KBM-7 (cell line): ENCODE measurements at regions not wholly inside any gene's neighbourhood (a gene's known extent, or its start where the extent isn't known, plus 50 kb on each side); places are given as distances from the start of the nearest gene placed in this dataset.

Source experiments
- DNase-seq: peaks from one replicate; pipeline ENCODE4 v3.0.0-alpha.2; 2015
- in situ Hi-C: fragments of 300-500 bp; cut with MboI; formaldehyde crosslinking; loops from 2 replicates; pipeline ENCODE4 v1.14.3; 2020; ENCODE audit warnings: low sequenced_read_pairs, low pct_unique_long_range_greater_than_20kb, mixed read lengths

DNA sequence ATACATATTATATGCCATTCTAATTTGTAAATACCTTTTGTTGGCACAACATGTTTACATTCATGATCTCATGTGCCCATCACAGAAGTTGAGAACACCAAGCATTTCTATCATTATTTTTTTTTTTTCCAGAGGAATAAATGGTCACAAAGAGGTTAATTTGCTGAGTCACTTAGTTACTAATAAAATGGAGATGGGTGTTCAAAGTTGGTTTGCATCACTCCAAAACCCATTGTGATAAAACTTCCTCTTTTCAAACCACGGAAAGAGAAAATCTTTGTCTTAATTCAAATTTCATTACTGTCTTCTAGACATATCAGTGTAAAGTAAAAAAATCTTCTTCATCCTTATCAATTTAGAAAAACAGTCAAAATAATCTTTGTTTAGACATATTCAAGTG lies 636.8 kb upstream of the CCDC179 start:
- peak; percentile 9 for DNase-seq
- in situ Hi-C loops = no loop called here

DNA sequence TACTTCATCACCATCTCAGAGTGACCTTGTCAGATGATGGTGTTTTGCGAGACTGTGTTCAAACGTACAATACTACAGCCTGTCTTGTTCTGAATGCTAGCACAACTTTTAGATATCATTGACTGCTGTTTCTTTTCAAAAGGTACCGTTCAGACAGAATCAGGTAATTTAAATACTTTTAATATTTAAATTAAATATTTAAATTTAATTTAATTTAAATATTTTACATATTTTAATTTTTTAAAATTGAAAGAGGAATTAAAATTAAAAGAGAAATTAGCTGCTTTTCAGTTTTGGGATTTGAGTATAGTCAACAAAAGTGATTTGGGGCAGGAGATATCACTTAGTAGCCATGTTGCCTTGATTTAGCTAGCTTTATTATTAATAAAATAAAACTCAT lies 642.1 kb upstream of the CCDC179 start:
- in situ Hi-C loops = no loop called here
- DNase-seq = no peak

DNA sequence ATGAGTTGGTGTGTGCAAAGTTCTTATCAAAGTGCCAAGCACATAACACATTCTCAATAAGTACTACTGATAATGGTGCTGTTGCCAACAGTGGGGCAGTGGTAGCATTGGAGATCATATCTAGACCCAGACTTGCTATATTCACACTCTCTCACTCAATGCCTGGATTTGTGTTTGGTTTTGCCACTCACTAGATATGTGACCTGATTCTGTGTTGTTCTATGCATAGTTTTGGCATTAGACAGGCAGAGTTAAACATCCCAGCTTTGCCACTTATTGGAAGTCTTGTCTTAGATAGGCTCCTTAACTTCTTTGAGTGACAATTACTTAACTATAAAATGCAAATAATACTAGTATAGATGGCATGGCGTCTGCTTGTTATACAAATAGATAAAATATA lies 642.6 kb upstream of the CCDC179 start:
- in situ Hi-C loops = no loop called here
- DNase-seq = no peak

DNA sequence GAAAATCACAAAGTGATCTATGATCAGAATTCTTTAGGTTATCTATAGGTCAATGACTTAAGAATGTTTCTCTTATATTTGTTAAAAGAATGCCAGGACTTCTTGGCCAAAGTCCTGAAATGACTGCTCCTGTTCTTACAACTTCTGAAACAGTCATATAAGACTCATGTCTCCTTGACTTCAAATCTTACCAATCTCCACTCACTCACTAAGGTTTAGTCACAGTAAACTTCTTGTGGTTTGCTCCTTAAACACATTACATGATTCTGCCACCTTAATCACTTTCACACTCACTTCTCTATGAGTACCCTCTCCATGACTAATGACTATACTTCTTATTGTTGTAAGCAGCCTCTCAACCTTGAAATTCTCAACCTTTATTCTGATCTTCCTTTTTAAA lies 648.7 kb upstream of the CCDC179 start:
- DNase-seq = no peak
- in situ Hi-C loops = no loop called here

DNA sequence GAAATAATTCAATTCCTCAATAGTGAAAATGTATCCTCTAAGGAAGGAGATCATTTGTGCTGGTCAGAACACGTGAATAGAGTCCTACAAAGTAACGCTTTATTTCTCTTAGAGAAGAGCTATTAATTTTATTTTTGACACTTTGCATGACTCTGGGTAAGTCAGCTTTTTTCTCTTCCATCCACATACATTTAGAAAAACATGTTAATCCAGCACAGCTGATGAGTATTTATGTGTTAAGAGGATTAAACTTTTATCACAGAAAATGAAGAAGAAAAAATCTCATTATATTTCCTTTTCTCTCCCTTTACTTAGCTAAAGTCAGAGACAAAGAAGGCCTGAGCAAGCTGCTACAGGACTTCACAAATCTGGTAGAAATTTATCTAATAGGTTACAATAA lies 649.5 kb upstream of the CCDC179 start:
- no peak for DNase-seq
- in situ Hi-C loops = no loop called here

DNA sequence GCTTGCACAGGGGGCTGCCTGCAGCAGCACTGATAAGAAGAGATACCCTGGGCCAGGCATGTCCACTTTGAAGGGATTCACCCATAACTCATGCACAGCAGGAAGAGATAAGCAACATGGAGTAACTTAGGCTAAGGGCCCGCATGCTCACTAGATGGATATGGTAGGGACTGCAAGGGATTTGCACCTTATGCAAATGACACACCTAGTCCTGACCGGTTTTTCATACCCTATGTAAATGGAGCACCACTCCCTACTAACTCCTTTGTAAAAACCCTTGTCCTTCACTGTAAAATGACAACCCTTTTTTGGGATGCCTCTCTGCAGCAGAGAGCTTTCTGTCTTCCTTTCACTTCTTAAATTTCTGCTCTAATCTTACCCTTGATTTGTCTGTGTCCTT lies 658.9 kb upstream of the CCDC179 start:
- no peak for DNase-seq
- in situ Hi-C loops = no loop called here

DNA sequence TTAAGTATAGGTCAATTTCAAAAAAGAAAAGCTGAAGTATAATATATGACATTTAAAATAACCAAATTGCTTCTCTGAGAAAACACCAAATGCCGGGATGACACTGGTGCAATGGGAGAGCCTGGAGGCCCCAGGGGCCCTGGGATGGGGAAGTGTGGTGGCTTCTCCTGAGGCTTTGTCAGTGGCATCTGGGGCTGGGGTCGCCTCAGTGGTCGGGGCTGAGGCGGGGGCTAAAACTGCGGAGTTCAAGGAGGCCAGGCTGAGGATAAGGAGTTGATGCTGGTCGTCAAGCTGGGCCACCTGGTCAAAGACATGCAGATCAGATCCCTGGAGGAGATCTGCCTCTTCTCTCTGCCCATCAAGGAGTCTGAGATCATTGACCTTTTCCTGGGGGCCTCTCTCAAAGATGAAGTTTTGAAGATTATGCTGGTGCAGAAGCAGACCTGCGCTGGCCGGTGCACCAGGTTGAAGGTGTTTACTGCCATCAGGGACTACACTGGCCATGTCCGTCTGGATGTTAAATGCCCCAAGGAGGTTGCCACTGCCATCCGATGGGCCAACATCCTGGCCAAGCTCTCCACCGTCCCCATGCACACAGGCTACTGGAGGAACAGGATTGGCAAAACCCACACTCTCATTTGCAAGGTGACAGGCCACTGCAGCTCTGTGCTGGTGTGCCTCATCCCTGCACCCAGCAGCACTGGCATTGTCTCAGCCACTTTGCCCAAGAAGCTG lies 660.1 kb upstream of the CCDC179 start:
- no peak for DNase-seq
- in situ Hi-C loops = no loop called here

DNA sequence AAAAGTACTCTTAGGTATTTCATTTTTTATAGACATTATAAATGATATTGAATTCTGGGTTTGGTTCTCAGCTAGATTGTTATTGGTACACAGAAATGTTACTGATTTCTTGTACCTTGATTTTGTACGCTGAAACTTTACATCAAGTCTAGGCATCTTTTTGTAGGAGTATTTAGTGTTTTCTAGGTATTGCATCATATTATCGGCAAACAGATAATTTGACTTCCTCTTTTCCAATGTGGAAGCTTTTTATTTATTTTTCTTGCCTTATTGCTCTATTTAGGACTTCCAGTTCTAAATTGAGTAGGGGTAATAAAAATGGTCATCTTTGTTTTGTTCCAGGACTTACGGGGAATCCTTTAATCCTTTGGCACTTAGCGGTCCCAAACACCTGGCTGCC lies 676.6 kb upstream of the CCDC179 start:
- DNase-seq = peak; percentile 2
- in situ Hi-C loops = no loop called here

DNA sequence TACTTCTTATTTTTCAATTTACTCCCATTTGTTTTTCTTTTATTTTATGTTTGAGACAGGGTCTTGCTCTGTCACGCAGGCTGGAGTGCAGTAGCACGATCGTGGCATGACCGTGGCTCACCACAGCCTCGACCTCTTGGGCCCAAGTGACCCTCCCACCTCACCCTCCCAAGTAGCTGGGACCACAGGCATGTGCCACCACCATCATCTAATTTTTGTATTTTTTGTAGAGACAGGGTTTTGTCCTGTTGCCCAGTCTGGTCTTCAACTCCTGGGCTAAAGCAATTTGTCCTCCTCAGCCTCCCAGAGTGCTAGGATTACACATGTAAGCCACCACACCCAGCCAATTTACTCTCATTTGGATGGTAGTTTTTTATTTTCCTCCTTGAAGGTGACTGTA lies 679.3 kb upstream of the CCDC179 start:
- DNase-seq = peak; percentile 1
- in situ Hi-C loops = no loop called here

DNA sequence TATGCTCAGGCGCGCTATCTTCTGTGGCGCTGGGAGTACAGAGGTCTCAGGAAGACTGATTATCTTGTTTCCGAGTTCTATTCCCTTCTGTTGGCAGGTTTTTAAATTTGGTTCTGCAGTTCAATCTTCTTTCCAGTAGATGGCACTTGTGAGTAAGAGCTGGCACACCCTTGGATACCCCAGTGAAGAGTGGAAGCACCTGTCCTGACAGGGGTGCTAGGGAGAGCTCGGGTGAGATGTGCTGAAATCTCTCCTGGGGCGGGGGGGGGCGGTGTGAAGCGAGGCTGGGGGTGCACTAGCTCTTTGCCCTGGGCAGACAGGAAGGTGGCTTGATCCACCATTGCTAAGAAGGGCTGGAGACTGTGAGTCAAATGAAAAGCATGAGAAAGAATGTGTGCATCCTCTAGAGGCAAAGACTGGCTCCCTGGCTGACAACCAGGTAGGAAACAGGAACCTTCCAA lies 679.9 kb upstream of the CCDC179 start:
- peak; percentile 57 for DNase-seq
- in situ Hi-C loops = no loop called here

DNA sequence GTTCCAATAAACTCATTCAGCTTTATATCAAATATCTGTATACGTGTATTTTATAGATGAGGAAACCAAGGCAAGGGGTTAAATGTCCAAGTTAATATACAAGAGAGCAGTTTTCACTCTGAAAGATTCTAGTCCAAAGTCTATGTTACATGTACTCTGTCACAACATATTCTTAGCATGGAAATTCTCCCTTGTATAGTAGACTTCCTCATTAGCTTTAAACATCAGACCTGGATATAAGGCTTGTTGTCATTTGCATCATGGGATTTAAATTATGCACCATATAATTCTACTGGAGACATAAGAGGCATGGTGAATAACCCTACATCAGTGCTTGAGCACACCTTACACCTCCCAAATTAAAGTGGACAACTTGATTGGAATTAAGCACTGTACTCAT lies 681.9 kb upstream of the CCDC179 start:
- DNase-seq = no peak
- in situ Hi-C loops = no loop called here

DNA sequence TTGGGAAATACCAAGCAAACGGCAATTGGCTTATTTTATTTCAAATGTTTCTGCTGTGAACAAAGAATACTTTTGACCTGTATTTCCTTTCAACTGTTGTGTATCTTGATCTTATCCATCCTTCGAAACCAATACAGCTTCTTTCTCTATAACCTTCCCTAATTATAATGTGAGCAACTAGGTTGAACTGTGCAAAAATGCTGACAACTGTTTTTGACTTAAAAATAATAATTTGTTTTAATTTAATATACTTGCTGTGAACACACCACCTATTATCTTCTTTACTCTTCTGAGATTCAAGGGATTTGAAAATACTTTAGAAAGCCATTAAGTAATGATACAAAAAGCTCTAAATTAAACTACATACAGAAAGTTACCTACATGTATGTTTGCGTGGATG lies 682.5 kb upstream of the CCDC179 start:
- in situ Hi-C loops = no loop called here

DNA sequence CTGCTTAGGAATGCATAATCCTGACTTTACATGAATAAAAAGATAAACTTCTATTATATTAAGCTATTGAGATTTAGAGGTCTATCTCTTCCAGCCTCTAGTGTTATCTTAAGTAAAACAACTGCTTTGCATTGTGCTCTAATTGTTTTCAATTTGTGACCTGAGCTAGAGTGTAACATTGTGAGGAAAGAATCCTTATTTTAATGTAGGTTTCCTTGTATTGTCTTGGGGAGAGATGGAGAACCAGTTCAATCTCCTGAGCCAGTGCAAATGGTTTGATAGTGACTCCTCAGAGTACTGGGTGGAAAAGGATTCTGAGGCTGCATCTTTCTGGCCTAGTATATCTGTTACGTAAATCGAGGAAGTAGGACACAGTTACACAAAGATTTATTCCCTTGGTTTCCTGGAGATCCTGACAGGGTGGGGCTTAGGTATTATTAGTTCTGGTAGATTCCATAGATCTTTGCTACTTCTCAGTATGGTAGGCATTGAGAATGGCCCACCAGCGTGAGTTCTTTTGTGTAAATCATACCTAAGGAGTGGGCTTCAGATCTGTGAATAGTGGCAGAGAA lies 683.5 kb upstream of the CCDC179 start:
- peak; percentile 4 for DNase-seq
- in situ Hi-C loops = no loop called here

More for the DNA sequence above, 682.5 kb upstream of the CCDC179 start:
- no peak for DNase-seq

DNA sequence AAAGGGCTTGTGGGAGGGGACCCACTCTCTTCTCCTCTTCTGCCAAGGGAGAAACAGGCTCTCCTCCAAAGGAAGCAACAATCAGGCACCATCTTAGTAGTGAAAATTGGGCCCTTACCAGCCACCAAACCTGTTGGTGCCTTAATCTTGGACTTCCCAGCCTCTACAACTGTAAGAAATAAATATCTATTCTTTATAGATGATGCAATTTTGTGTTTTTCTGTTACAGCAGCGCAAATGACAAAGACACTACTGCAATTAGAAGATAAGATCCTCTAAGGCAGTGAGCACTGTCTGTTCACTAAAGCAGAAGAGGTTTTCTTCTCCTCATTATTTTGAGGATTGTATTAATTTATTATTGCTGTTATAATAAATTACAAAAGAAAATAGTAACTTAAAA lies 691.4 kb upstream of the CCDC179 start:
- in situ Hi-C loops = no loop called here
- no peak for DNase-seq

DNA sequence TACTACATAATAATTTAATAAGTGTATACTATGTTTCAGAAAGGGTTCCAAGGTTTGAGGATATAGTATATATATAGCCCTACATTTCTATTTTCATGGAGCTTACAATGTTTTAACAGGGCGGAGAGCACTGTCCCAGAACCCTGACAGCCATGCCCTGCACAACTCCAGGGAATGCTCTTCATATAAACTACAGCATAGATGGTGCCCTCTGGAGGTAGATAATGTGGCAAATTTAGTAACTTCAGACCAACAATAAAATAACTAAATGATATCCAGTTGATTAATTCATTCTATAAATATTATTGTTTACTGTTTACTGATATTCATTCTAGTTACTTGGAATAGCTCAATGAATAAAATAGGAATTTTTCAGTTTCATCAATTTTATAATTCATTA lies 693.7 kb upstream of the CCDC179 start:
- no peak for DNase-seq
- in situ Hi-C loops = no loop called here

DNA sequence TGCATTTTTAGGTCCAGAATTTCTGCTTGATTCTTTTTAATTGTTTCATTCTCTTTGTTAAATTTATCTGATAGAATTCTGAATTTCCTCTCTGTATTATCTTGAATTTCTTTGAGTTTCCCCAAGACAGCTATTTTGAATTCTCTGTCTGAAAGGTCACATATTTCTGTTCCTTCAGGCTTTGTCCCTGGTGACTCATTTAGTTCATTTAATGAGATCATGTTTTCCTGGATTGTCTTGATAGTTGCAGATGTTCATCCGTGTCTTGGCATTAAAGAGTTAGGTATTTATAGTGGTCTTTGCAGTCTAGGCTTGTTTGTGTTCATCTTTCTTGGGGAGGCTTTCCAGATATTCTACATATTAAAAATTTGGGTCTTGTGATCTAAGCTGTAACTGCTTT lies 694.8 kb upstream of the CCDC179 start:
- no peak for DNase-seq
- in situ Hi-C loops = no loop called here

DNA sequence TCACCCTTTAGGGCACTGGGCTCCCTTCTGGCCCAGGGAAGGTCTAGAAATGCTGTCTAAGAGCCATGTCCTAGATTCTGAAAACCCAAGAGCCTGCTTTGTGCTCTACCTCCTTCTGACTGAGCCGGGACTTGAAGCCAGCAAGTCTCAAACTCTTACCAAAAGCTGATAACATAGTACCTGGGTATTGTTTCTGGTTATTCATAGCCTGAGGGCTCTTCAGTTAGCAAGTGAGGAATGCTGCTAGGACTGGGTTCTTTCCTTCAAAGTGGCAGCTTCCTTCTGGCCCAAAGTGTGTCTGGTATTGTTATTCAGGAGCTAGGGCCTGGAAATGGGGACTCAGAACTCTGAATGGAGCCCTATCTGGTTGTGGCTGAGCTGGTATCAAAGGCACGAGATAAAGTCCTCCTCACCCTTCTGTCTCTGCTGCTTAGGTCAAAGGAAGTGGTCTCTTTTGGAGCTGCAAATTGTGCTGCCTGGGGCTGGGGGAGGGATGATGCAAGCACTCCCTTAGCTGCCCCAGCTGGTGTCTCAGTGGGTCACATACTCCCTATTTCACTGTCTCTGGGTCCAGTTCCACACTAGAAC lies 696.0 kb upstream of the CCDC179 start:
- DNase-seq = no peak
- in situ Hi-C loops = no loop called here

DNA sequence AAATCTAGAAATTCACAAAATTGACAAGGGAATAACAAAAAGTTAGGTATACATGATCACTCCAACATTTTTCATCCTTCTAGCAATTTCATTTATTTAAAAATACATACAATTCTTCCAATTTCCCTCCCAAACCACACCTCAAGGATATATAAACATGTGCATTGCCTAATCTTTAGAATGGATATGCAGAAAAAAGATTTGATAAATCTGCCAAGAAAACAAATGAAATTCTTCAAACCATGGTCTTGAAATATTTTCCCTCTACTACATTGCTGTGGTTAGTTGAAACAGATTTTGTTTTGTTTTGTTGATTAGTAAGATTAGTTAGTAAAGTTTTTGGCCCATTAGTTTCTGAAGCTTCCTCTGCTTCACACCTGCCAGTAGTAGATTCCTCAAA lies 703.3 kb upstream of the CCDC179 start:
- in situ Hi-C loops = no loop called here
- DNase-seq = no peak

DNA sequence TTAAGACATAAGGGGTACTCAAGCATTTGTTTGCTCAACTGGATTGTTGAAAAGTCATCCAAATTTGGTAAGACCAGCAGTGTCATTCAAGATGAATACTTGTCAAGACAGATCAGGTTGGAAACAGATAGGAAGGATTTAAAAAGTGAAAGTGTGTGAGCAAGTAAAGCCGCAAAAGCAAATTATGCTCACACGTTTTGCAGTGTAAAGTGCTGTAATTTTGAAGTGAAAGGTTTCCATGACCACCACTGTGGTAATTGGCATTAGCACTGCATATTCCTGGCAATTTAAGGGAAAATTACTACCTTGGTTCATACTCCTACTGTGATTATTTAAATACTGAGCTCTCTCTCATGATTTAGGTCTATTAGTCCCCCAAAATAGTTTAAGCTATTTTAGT lies 704.1 kb upstream of the CCDC179 start:
- no peak for DNase-seq
- in situ Hi-C loops = no loop called here

DNA sequence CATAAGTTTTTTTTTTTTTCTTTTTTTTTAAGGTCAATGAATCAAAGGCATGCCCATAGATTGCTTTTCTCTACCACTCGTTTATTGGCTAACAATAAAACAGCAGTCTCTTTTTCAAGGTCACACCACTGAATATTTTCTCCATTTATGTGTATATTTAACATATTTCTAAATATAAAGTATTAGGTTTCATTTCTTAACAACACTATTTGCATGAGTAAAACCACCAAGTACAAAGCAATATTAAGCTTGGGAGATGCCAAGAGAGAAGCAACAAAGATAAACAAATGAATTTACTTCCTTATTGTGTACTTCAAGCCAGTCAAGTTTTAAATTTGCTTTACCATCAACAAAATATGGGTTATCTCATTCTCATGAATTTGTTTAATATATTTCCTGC lies 708.9 kb upstream of the CCDC179 start:
- in situ Hi-C loops = no loop called here
- no peak for DNase-seq

DNA sequence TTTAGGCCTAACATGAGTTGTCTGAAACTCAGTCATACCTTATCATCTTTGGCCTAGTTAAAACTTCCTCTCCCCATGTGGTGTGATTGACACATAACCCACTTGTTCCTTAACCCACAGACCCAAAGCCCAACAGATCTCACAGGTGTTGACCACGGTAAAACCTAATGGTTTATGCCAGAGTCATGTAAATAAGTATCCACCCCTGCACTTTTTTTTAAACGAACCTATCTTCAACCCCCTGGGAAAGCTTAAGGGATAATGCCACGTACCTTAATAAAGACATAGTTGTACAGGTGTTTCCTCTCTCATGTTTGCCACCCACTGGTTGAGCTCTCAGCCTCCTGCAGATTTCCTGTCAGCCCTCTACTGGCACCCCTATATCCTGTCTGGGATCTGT lies 709.3 kb upstream of the CCDC179 start:
- in situ Hi-C loops = no loop called here
- no peak for DNase-seq
